NB4 (cell line): ENCODE measurements at regions not wholly inside any gene's neighbourhood (a gene's known extent, or its start where the extent isn't known, plus 50 kb on each side); places are given as distances from the start of the nearest gene placed in this dataset.

Experiments
- CTCF ChIP-seq: IDR thresholded peaks from one replicate; pipeline ENCODE4 v1.5.1; 2012; ENCODE audit warnings: low read depth, low read length
- POLR2A ChIP-seq: IDR thresholded peaks from 2 replicates; pipeline ENCODE4 v1.6.1; 2011; ENCODE audit warnings: mild to moderate bottlenecking; ENCODE audit not compliant: insufficient read length; ENCODE audit errors: extremely low read depth

GRCh38 chr1:209375097-209375496, 208.4 kb upstream of the CAMK1G start:
- no peak for TF ChIP-seq CTCF
- no peak for TF ChIP-seq POLR2A
